Erythroblast (primary cell): ENCODE measurements at regions not wholly inside any gene's neighbourhood (a gene's known extent, or its start where the extent isn't known, plus 50 kb on each side); places are given as distances from the start of the nearest gene placed in this dataset.

ENCODE experiments used
- GATA1 ChIP-seq: IDR thresholded peaks from 2 replicates; pipeline ENCODE4 v1.6.1; 2011; ENCODE audit warnings: low read depth, mild to moderate bottlenecking, control low read depth, low read length, moderate library complexity
- POLR2A ChIP-seq: IDR thresholded peaks from 2 replicates; pipeline ENCODE4 v1.6.1; 2011; ENCODE audit warnings: mild to moderate bottlenecking, low read length

GRCh38 chr6:105799056-105799455 is 287.1 kb upstream of the PRDM1 start:
- TF ChIP-seq POLR2A (no peak), GATA1 (no peak)
